ENCODE measurements at regions not wholly inside any gene's neighbourhood (a gene's known extent, or its start where the extent isn't known, plus 50 kb on each side); places are given as distances from the start of the nearest gene placed in this dataset.

- in situ Hi-C loops (cut with HindIII; ENCODE audit: low sequenced_read_pairs): no loop called here
Observed at GRCh38 chr2:21591926-21592325, 468.2 kb downstream of the TDRD15 start.

GRCh38 chr2:21599417-21599816 lies 475.6 kb downstream of the TDRD15 start:
- in situ Hi-C loops (cut with HindIII; ENCODE audit: low sequenced_read_pairs): no loop called here

- in situ Hi-C loops (cut with HindIII; ENCODE audit: low sequenced_read_pairs): no loop called here
Observed at GRCh38 chr2:21602789-21603188, 479.0 kb downstream of the TDRD15 start.

DNA sequence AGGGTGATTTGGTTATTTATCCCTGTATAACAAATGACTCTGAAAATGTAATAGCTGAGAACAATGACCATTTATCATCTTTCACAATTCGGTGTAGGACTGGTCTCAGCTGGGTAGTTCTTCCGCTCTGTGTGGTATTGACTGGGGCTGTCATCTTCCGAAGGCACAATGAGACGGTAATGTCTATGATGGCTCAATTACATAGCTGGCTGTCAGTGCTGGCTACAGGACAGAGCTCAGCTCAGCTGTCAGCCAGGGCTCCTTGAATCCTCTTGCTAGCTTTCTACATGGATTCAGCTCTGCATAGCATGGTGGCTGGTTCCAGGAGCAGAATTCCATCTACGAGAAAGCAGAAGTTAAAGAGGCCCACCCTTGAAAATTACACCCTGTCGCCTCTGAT lies 483.8 kb downstream of the TDRD15 start:
- in situ Hi-C loops (cut with HindIII; ENCODE audit: low sequenced_read_pairs): no loop called here

- in situ Hi-C loops (cut with HindIII; ENCODE audit: low sequenced_read_pairs): no loop called here
Observed at GRCh38 chr2:21610304-21610703, 486.5 kb downstream of the TDRD15 start.

- in situ Hi-C loops (cut with HindIII; ENCODE audit: low sequenced_read_pairs): no loop called here
Observed at GRCh38 chr2:21617885-21618434, 494.2 kb downstream of the TDRD15 start.

- in situ Hi-C loops (cut with HindIII; ENCODE audit: low sequenced_read_pairs): no loop called here
Observed at GRCh38 chr2:21620771-21621170, 497.0 kb downstream of the TDRD15 start.

- in situ Hi-C loops (cut with HindIII; ENCODE audit: low sequenced_read_pairs): no loop called here
Observed at GRCh38 chr2:21627938-21628337, 504.2 kb downstream of the TDRD15 start.

DNA sequence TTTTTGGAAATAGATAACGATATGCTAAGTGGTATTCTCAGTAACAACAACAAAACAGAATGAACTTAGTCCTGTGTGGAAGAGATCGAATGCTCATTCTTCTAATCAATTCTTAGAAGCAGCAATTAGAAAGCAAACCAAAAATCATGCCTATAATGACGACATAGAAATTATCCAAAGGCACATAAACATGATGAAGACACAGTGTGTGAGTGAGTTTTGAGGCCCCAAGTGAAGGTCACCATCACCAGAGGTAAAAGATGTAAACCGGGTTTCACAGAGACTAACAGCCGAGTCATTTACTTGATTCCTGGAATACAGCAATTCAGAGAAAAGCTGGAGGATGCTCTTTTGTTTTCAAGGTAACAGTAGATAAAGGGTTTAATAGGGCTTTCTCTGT lies 509.2 kb downstream of the TDRD15 start:
- in situ Hi-C loops (cut with HindIII; ENCODE audit: low sequenced_read_pairs): no loop called here

- in situ Hi-C loops (cut with HindIII; ENCODE audit: low sequenced_read_pairs): no loop called here
Observed at GRCh38 chr2:21633466-21633865, 509.7 kb downstream of the TDRD15 start.

GRCh38 chr2:21633911-21634310 lies 510.1 kb downstream of the TDRD15 start:
- in situ Hi-C loops (cut with HindIII; ENCODE audit: low sequenced_read_pairs): no loop called here

DNA sequence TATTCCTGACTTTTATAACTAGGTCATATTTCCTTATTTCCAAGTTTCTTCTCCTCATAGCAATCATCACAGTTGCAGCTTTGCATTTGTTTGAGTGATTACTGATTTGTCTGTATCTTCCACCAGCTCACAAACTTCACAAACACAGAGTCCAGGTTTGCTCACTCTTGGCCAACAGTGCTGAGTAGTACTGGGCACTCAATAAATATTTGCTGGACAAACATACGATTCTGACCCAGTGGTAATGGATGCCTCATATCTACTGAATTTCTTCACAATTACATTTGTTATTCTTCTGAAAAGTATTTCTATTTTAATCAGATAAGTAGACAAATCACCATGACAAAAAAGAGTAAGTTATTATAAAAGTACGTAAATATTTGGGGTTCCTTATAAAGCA lies 516.3 kb downstream of the TDRD15 start:
- in situ Hi-C loops (cut with HindIII; ENCODE audit: low sequenced_read_pairs): no loop called here

DNA sequence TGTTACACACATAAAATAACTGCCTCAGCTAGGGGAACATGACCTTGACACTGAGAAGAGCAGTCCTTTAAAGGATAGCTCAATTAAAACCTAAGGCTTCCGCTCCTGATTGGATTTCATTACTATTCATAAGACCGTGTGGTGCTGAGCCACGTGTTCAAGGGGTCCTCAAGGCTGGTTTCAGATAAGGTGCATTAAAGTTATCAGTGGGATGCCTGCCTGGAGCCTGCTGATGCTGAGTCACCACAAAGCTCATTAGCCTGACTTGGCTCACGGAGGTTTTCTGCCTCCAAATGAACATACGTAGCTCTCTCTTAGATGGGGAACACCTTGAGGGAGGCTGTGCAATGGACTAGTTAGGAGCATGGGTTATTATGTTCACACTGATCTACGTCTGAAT lies 518.9 kb downstream of the TDRD15 start:
- in situ Hi-C loops (cut with HindIII; ENCODE audit: low sequenced_read_pairs): no loop called here

DNA sequence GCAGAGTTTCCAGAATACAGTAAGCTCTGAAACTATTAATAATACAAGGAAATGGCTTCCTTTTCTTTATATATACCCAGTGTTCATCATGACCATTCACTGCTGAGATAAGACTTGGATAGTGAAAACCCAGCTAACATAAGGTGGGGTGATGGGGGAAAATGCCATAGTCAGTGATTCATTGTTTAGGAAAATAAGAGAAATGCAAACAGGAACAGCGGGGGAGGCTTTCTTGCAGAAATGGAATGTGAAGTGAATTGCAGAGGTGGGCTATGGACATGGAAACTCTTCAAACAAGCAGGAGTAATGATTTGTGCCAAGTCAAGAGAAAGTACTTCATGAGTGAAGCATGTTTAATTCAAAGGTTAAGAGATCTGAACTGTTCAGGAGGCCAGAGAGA lies 519.4 kb downstream of the TDRD15 start:
- in situ Hi-C loops (cut with HindIII; ENCODE audit: low sequenced_read_pairs): no loop called here

DNA sequence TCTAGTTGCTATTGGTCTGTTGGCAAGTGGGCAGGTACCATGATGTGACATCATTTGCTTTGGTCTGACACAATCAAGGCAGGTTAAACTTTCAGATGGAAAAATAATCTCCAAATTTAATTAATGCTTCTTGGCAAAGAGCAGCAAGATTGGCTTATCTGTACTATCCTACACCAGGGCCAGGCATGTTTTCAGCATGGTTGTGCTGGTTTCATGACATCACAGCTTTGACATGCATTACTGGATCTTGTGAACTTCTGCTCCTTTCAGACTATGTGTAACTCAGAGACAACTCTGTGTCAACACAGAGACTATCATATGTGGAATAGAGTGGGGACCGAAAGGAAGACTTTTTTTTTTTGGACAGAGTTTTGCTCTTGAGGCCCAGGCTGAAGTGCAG lies 520.5 kb downstream of the TDRD15 start:
- in situ Hi-C loops (cut with HindIII; ENCODE audit: low sequenced_read_pairs): no loop called here

GRCh38 chr2:21646345-21646744 lies 522.6 kb downstream of the TDRD15 start:
- in situ Hi-C loops (cut with HindIII; ENCODE audit: low sequenced_read_pairs): no loop called here

GRCh38 chr2:21650569-21650968 lies 526.8 kb downstream of the TDRD15 start:
- in situ Hi-C loops (cut with HindIII; ENCODE audit: low sequenced_read_pairs): no loop called here

GRCh38 chr2:21655136-21655535 lies 531.4 kb downstream of the TDRD15 start:
- in situ Hi-C loops (cut with HindIII; ENCODE audit: low sequenced_read_pairs): no loop called here

DNA sequence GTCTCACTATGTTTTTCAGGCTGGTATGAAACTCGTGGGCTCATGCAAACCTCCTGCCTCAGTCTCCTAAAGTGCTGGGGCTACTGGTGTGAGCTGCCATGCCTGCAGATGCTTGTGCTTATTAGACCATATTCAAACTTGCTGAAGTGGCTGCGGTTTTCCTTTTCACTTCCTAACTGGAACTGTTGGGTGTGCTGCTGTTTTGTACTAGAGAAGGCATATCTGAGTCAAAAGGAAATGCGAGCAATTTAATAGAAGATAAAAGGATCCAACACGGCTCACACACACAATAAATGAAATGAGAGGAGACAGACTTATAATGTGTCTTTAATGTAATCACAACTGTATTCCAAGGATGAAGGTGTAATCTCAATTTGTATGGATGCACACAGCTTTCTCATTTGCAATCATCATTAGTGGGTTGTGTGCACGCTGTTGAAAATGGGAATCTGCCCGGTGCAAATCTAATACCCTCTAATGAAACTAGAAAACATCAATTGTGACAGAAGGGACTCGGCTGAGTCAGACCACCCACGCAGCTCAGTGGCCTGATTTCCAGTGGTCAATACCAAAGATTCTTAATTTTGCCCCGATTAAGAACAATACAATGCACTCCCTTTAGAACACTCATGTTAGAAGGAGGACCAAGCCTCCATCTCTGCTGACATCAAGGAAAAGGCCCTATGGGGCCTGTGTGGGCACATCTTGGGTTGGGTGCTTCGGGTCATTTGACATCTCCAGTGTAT lies 532.7 kb downstream of the TDRD15 start:
- in situ Hi-C loops (cut with HindIII; ENCODE audit: low sequenced_read_pairs): no loop called here

DNA sequence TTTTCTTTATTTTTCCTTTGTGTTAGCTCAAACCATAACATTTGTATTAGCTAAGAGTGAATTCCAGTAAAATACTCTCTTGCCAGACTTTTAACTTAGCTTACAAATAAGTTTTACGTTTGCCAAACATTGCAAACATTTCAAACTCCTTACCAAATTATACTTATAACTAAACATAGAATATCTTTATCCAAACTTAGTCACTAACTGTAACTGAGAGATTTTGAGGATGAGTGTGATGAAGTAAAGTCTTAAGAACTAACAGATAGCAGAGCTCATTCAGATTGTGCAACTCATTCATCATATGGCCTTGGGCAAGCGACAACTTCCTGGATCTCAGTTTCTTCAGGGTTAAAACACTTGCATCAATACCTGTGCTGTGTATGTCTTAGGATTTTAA lies 533.7 kb downstream of the TDRD15 start:
- in situ Hi-C loops (cut with HindIII; ENCODE audit: low sequenced_read_pairs): no loop called here

GRCh38 chr2:21658269-21658668 lies 534.5 kb downstream of the TDRD15 start:
- in situ Hi-C loops (cut with HindIII; ENCODE audit: low sequenced_read_pairs): no loop called here

DNA sequence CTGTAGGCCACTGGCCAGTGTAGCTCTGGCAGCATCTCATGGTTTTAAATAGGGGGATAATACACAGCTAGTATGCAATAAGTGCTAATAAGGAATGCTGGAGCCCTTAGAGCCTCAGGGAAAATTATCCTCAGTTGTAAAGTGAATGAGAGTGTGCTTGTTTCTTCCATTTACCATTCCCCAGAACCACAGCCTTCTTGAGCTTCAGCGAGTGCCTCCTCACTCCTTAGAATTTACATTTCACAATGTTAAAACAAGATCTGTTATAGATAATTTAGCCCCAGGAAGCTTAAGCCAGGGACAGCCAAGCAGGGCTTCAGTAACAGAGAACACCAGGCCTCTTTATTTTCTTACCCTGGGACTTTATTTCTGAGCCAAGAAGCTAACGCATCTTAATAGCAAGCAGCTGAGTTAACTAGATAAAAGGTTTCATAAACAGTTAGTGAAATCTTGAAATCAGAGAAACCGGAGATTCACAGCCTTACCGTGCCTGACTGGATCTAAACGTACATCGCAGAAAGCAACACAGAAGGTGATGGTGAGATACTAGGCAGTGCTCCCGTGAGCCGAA lies 535.2 kb downstream of the TDRD15 start:
- in situ Hi-C loops (cut with HindIII; ENCODE audit: low sequenced_read_pairs): no loop called here

Measured in endothelial cell of hepatic sinusoid (primary cell).